IMR-90 (cell line): ENCODE measurements at regions not wholly inside any gene's neighbourhood (a gene's known extent, or its start where the extent isn't known, plus 50 kb on each side); places are given as distances from the start of the nearest gene placed in this dataset.

ENCODE experiments used
- CEBPB ChIP-seq: IDR thresholded peaks from 2 replicates; pipeline ENCODE4 v1.6.1; 2012; ENCODE audit warnings: low read depth, low read length, improper control_type of control experiment
- CTCF ChIP-seq: conservative IDR thresholded peaks from 2 replicates; pipeline ENCODE4 v1.5.1; 2012; ENCODE audit warnings: mild to moderate bottlenecking, low read depth, low read length, improper control_type of control experiment
- MAZ ChIP-seq: IDR thresholded peaks from 2 replicates; pipeline ENCODE4 v1.6.1; 2012; ENCODE audit warnings: low read depth, mild to moderate bottlenecking, low read length, improper control_type of control experiment, moderate library complexity, borderline replicate concordance
- NFE2L2 ChIP-seq: fragments of 150-350 bp; IDR thresholded peaks from 2 replicates; pipeline ENCODE4 v1.6.1; 2016; ENCODE audit warnings: low read depth, mild to moderate bottlenecking, low read length
- POLR2A ChIP-seq: IDR thresholded peaks from 2 replicates; pipeline ENCODE4 v1.6.1; 2012; ENCODE audit warnings: mild to moderate bottlenecking, low read depth, low read length
- RAD21 ChIP-seq: IDR thresholded peaks from 2 replicates; pipeline ENCODE4 v1.6.1; 2012; ENCODE audit warnings: low read length, improper control_type of control experiment
- RCOR1 ChIP-seq: IDR thresholded peaks from 2 replicates; pipeline ENCODE4 v1.6.1; 2012; ENCODE audit warnings: mild to moderate bottlenecking, low read length, improper control_type of control experiment; ENCODE audit not compliant: insufficient replicate concordance
- RFX5 ChIP-seq: IDR thresholded peaks from 2 replicates; pipeline ENCODE4 v1.8.0; 2012; ENCODE audit warnings: low read depth, mild to moderate bottlenecking, low read length, moderate library complexity
- SMC3 ChIP-seq: fragments of 150-350 bp; IDR thresholded peaks from 2 replicates; pipeline ENCODE4 v1.6.1; 2016; ENCODE audit warnings: low read depth, mild to moderate bottlenecking, antibody characterized with exemption, low read length, moderate library complexity
- USF2 ChIP-seq: fragments of 150-350 bp; IDR thresholded peaks from 2 replicates; pipeline ENCODE4 v1.6.1; 2017; ENCODE audit warnings: mild to moderate bottlenecking, antibody characterized with exemption, low read length, low read depth

GRCh38 chr6:143609501-143609900 lies 68.3 kb upstream of the PHACTR2 start:
- TF ChIP-seq POLR2A (no peak), SMC3 (no peak), CEBPB (no peak), MAZ (no peak), USF2 (no peak), CTCF (no peak), RFX5 (no peak), RAD21 (no peak), RCOR1 (no peak), NFE2L2 (no peak)
